DOHH2 (cell line): ENCODE measurements at regions not wholly inside any gene's neighbourhood (a gene's known extent, or its start where the extent isn't known, plus 50 kb on each side); places are given as distances from the start of the nearest gene placed in this dataset.

ENCODE experiments used
- H3F3A ChIP-seq: fragments of 200-600 bp; sonication (generic), shearing (Covaris generic); 2 replicates; pipeline ENCODE4 v1.6.0; 2016; ENCODE audit warnings: antibody characterized with exemption, mild to moderate bottlenecking; ENCODE audit not compliant: control insufficient read depth, insufficient read depth
- H3K27ac ChIP-seq: fragments of 200-600 bp; sonication (generic); 2 replicates; pipeline ENCODE4 v1.5.1; 2014; ENCODE audit warnings: low read depth, mild to moderate bottlenecking, low read length, moderate library complexity
- H3K27me3 ChIP-seq: fragments of 200-600 bp; sonication (generic); 2 replicates; pipeline ENCODE4 v1.6.1; 2014; ENCODE audit warnings: mild to moderate bottlenecking, low read length, mixed read lengths; ENCODE audit not compliant: control insufficient read depth
- H3K36me3 ChIP-seq: fragments of 200-600 bp; sonication (generic); 2 replicates; pipeline ENCODE4 v1.6.1; 2014; ENCODE audit warnings: mild to moderate bottlenecking, low read length, moderate library complexity, mixed read lengths; ENCODE audit not compliant: control insufficient read depth
- H3K4me1 ChIP-seq: fragments of 200-600 bp; sonication (generic); 2 replicates; pipeline ENCODE4 v1.6.1; 2014; ENCODE audit warnings: mild to moderate bottlenecking, low read length, mixed read lengths; ENCODE audit not compliant: control insufficient read depth
- H3K4me2 ChIP-seq: fragments of 200-600 bp; sonication (generic); 2 replicates; pipeline ENCODE4 v1.6.0; 2014; ENCODE audit warnings: mild to moderate bottlenecking, low read length, moderate library complexity
- H3K4me3 ChIP-seq: fragments of 200-600 bp; sonication (generic); 2 replicates; pipeline ENCODE4 v1.5.1; 2014; ENCODE audit warnings: mild to moderate bottlenecking, low read length, mixed read lengths
- H3K79me2 ChIP-seq: fragments of 200-600 bp; sonication (generic); 2 replicates; pipeline ENCODE4 v1.6.1; 2014; ENCODE audit warnings: mild to moderate bottlenecking, low read length, mixed read lengths; ENCODE audit not compliant: control insufficient read depth
- H3K9me2 ChIP-seq: fragments of 200-600 bp; sonication (generic); replicated peaks from 2 replicates; pipeline ENCODE4 v1.6.1; 2014; ENCODE audit warnings: mild to moderate bottlenecking, low read length, mixed read lengths; ENCODE audit not compliant: control insufficient read depth
- H3K9me3 ChIP-seq: fragments of 200-600 bp; sonication (generic); 2 replicates; pipeline ENCODE4 v1.6.1; 2014; ENCODE audit warnings: antibody characterized with exemption, low read length, mixed read lengths; ENCODE audit not compliant: control insufficient read depth, insufficient read depth
- H4K20me1 ChIP-seq: fragments of 200-600 bp; sonication (generic); 2 replicates; pipeline ENCODE4 v1.6.0; 2014; ENCODE audit warnings: low read depth, mild to moderate bottlenecking, antibody characterized with exemption, low read length, moderate library complexity; ENCODE audit not compliant: control insufficient read depth, insufficient read depth
- CTCF ChIP-seq: fragments of 200-600 bp; sonication (generic); IDR thresholded peaks from one replicate; pipeline ENCODE4 v1.5.1; 2014; ENCODE audit warnings: antibody characterized with exemption, mild to moderate bottlenecking, low read depth, low read length; ENCODE audit not compliant: poor library complexity, severe bottlenecking
- EZH2phosphoT487 ChIP-seq: fragments of 200-600 bp; sonication (generic); IDR thresholded peaks from 2 replicates; pipeline ENCODE4 v1.6.1; 2017; ENCODE audit warnings: borderline replicate concordance, mild to moderate bottlenecking, antibody characterized with exemption, low read length, moderate library complexity, mixed read lengths

- Histone ChIP-seq H3K9me2 (no peaks in the 10 kb centered on the region), H4K20me1 (no peaks in the 10 kb centered on the region), H3K9me3 (no peaks in the 10 kb centered on the region), H3K79me2 (peaks cover 92% of the 10 kb centered on the region), H3K4me1 (peaks cover 51% of the 10 kb centered on the region), H3F3A (no peaks in the 10 kb centered on the region), H3K4me2 (peak overlapping the region; percentile 15; the same call in 1 of the 2 replicates), H3K4me3 (no peak overlapping the region), H3K27ac (no peak overlapping the region), H3K27me3 (no peaks in the 10 kb centered on the region), H3K36me3 (peaks cover 16% of the 10 kb centered on the region)
- TF ChIP-seq CTCF (no peak), EZH2phosphoT487 (no peak)
Measured at GRCh38 chr9:653421-653820, 188.1 kb upstream of the DMRT1 start.

GRCh38 chr9:653856-654387, 187.6 kb upstream of the DMRT1 start:
- TF ChIP-seq EZH2phosphoT487 (no peak), CTCF (no peak)
- Histone ChIP-seq H3K79me2 (peaks cover 91% of the 10 kb centered on the region), H3F3A (no peaks in the 10 kb centered on the region), H3K4me1 (peaks cover 50% of the 10 kb centered on the region), H3K27ac (no peak overlapping the region), H3K9me3 (no peaks in the 10 kb centered on the region), H3K4me2 (no peak overlapping the region), H3K4me3 (no peak overlapping the region), H3K36me3 (peaks cover 18% of the 10 kb centered on the region), H4K20me1 (no peaks in the 10 kb centered on the region), H3K9me2 (no peaks in the 10 kb centered on the region), H3K27me3 (no peaks in the 10 kb centered on the region)

GRCh38 chr9:655875-656274, 185.6 kb upstream of the DMRT1 start:
- Histone ChIP-seq H3K27ac (no peak overlapping the region), H3K4me1 (peaks cover 47% of the 10 kb centered on the region), H4K20me1 (peaks cover 3% of the 10 kb centered on the region; the same call in 1 of the 2 replicates), H3K27me3 (no peaks in the 10 kb centered on the region), H3K9me3 (no peaks in the 10 kb centered on the region; the same call in 1 of the 2 replicates), H3K4me3 (no peak overlapping the region), H3K4me2 (no peak overlapping the region), H3F3A (no peaks in the 10 kb centered on the region), H3K79me2 (peaks cover 86% of the 10 kb centered on the region), H3K9me2 (no peaks in the 10 kb centered on the region), H3K36me3 (peaks cover 26% of the 10 kb centered on the region)
- no peak for TF ChIP-seq EZH2phosphoT487
- TF ChIP-seq CTCF, result no peak
